ENCODE measurements at regions not wholly inside any gene's neighbourhood (a gene's known extent, or its start where the extent isn't known, plus 50 kb on each side); places are given as distances from the start of the nearest gene placed in this dataset.

GRCh38 chr5:58148254-58148775 is 311.6 kb downstream of the PLK2 start (continued):
- TF ChIP-seq CHD7 (IDR thresholded peaks at IDR 0.05; ENCODE audit: insufficient replicate concordance, low read length) (no peak), KDM4A (IDR thresholded peaks at IDR 0.05; ENCODE audit: low read depth, low read length, severe bottlenecking) (no peak), NRF1 (IDR thresholded peaks at IDR 0.05; ENCODE audit: low read depth, low read length) (no peak), SUZ12 (IDR thresholded peaks at IDR 0.05; ENCODE audit: low read length) (no peak), MAFK (IDR thresholded peaks at IDR 0.05; ENCODE audit: low read depth, low read length) (no peak), TBP (IDR thresholded peaks at IDR 0.05; ENCODE audit: low read depth, low read length) (no peak), TAF1 (IDR thresholded peaks at IDR 0.05; ENCODE audit: low read depth, low read length) (no peak), SIRT6 (IDR thresholded peaks at IDR 0.05; ENCODE audit: low read length) (no peak), SIX5 (IDR thresholded peaks at IDR 0.05; ENCODE audit: low read depth, low read length) (no peak), BACH1 (IDR thresholded peaks at IDR 0.05; ENCODE audit: low read length) (no peak), CHD1 (IDR thresholded peaks at IDR 0.05; ENCODE audit: low read depth, low read length) (no peak), TEAD4 (IDR thresholded peaks at IDR 0.05; ENCODE audit: low read depth, low read length) (no peak), RFX5 (IDR thresholded peaks at IDR 0.05; ENCODE audit: borderline replicate concordance, low read depth, low read length) (no peak)

All from H1 (cell line).